Left ventricle myocardium inferior (tissue), 1 donor: ENCODE measurements at regions not wholly inside any gene's neighbourhood (a gene's known extent, or its start where the extent isn't known, plus 50 kb on each side); places are given as distances from the start of the nearest gene placed in this dataset.

Experiments
- DNase-seq: peaks from one replicate; pipeline ENCODE4 v3.0.0-alpha.2; 2020
- H3K27ac ChIP-seq: fragments of 200-600 bp; replicated peaks from 2 replicates; pipeline ENCODE4 v1.8.0; 2021
- H3K27me3 ChIP-seq: fragments of 200-600 bp; 2 replicates; pipeline ENCODE4 v1.8.0; 2021; ENCODE audit warnings: low read depth
- H3K36me3 ChIP-seq: fragments of 200-600 bp; 2 replicates; pipeline ENCODE4 v1.8.0; 2021
- H3K4me1 ChIP-seq: fragments of 200-600 bp; 2 replicates; pipeline ENCODE4 v1.8.0; 2021
- H3K4me3 ChIP-seq: fragments of 200-600 bp; 2 replicates; pipeline ENCODE4 v1.8.0; 2021; ENCODE audit warnings: mild to moderate bottlenecking, moderate library complexity
- H3K9me3 ChIP-seq: fragments of 200-600 bp; replicated peaks from 2 replicates; pipeline ENCODE4 v1.8.0; 2021
- intact Hi-C: fragments of 100-400 bp; cut with micrococcal nuclease; formaldehyde crosslinking; loops from one replicate; pipeline ENCODE4 v1.11.0; 2022
- TF ChIP-seq, protein P1 (sequence below): fragments of 200-600 bp; IDR thresholded peaks from 2 replicates; pipeline ENCODE4 v1.8.0; 2021; ENCODE audit warnings: antibody characterized with exemption, mild to moderate bottlenecking, borderline replicate concordance
- donor health status: DM: no; HTN: yes; CAD: no; lungs with severe emphysema.

DNA sequence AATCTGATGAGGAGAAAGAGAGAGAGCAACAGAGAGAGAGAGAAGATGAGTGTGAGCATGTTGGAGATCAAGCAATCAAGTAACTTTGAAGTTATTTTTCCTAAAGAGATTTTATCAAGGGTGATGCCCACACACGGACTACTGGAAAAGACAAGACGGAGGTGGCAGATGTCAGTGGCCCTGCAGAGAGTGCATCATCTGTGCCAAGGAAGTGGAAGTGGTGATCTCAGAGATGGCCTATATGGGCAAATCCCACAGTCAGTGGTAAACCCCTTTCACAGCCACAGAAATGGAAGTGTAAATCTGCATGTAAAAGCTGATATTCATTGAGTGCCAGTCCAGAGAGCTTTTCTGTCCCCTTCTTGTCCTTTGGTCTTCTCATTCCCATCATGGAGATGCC lies 577.2 kb upstream of the AADAT start:
- Histone ChIP-seq H3K27ac (no peak overlapping the region), H3K27me3 (no peaks in the 10 kb centered on the region), H3K36me3 (no peaks in the 10 kb centered on the region), H3K4me3 (no peak overlapping the region), H3K4me1 (no peaks in the 10 kb centered on the region), H3K9me3 (no peaks in the 10 kb centered on the region)
- intact Hi-C loops: no loop called here
- TF ChIP-seq, protein P1, sequence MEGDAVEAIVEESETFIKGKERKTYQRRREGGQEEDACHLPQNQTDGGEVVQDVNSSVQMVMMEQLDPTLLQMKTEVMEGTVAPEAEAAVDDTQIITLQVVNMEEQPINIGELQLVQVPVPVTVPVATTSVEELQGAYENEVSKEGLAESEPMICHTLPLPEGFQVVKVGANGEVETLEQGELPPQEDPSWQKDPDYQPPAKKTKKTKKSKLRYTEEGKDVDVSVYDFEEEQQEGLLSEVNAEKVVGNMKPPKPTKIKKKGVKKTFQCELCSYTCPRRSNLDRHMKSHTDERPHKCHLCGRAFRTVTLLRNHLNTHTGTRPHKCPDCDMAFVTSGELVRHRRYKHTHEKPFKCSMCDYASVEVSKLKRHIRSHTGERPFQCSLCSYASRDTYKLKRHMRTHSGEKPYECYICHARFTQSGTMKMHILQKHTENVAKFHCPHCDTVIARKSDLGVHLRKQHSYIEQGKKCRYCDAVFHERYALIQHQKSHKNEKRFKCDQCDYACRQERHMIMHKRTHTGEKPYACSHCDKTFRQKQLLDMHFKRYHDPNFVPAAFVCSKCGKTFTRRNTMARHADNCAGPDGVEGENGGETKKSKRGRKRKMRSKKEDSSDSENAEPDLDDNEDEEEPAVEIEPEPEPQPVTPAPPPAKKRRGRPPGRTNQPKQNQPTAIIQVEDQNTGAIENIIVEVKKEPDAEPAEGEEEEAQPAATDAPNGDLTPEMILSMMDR: no peak
- no peak for DNase-seq

DNA sequence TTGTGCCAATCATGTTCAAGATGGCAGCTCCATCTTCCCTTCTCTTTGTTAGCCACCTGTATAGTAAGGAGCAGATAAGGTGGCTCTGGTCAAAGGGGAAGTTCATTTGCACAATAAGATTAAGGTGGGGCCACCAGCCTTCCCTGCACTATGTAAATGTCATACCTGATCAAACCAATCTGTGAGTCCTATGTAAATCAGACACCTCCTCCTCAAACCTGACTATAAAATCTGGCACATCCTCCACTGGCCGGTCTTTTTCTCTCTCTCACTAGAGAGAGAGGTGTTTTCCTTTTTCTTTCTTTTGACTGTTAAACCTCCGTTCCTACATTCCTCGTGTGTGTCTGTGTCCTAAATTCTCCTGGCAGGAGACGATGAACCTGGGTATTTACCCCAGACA lies 572.5 kb upstream of the AADAT start:
- no peak for DNase-seq
- no peak overlapping the region for H3K4me3 ChIP-seq
- TF ChIP-seq, protein P1: no peak
- H3K36me3 ChIP-seq: no peaks in the 10 kb centered on the region
- no peak overlapping the region for H3K27ac ChIP-seq
- no peaks in the 10 kb centered on the region for H3K9me3 ChIP-seq
- no peaks in the 10 kb centered on the region for H3K27me3 ChIP-seq
- intact Hi-C loops: no loop called here
- no peaks in the 10 kb centered on the region for H3K4me1 ChIP-seq

DNA sequence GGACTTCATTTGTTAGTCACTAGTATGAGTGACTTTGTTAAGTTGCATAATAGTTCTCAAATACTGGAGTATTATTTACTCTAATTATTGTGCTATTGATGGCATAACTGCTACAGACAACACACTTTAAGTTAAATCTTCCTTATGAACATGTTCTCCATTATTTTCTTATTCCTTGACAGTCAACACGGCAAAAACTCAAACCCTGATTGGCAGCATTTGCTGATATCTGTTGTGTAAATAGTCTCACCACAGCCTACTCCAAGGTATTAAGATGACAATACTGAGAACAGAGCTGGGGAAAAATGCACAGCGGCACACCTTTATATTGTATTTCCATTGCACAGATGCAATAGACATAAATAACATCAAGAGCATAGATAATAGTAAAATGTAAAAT lies 568.0 kb upstream of the AADAT start:
- TF ChIP-seq, protein P1: no peak
- H3K4me1 ChIP-seq: no peaks in the 10 kb centered on the region
- intact Hi-C loops: no loop called here
- no peaks in the 10 kb centered on the region for H3K36me3 ChIP-seq
- no peaks in the 10 kb centered on the region for H3K9me3 ChIP-seq
- no peaks in the 10 kb centered on the region for H3K27me3 ChIP-seq
- no peak overlapping the region for H3K4me3 ChIP-seq
- H3K27ac ChIP-seq: no peak overlapping the region
- DNase-seq: no peak

DNA sequence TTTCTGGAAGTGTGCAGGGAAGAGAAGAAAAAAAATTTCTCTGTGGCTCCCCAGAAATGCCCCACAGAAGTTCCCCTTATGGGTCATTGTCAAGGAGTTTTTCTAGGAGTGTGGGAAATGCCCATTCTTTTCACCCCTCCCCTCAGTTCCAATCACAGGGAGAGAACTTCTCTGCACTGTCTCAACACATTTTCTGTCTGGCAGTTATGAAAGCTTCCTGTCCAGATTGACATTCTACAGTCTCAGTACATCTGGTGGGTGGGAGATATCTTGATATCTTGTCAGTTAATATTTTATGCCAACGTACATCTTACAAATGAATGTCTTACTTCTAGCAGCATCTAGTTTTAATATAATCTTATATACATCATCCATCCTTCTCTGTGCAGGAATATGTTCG lies 566.8 kb upstream of the AADAT start:
- intact Hi-C loops: no loop called here
- Histone ChIP-seq H3K36me3 (no peaks in the 10 kb centered on the region), H3K27ac (no peak overlapping the region), H3K4me3 (no peak overlapping the region), H3K9me3 (no peaks in the 10 kb centered on the region), H3K4me1 (no peaks in the 10 kb centered on the region), H3K27me3 (no peaks in the 10 kb centered on the region)
- DNase-seq: no peak
- TF ChIP-seq, protein P1: no peak

DNA sequence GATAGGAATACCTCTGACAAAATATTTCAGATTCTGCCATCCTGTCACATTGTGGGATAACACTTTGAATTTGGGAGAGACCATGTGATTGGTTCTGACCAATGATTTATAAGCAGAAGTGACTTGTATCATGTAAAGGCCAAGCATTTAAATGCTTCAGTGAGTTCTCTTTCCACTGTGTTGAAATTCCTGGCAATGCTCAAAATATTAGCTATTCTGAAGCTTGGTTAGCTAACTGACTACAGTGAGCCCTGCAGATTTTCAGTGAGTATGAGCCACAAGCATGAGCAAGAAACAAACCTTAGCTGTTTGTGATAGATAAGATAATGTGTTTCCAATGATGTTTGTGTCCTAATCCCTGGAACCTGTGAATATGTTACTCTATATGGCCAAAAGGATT lies 562.8 kb upstream of the AADAT start:
- intact Hi-C loops: no loop called here
- Histone ChIP-seq H3K27me3 (no peaks in the 10 kb centered on the region), H3K4me3 (no peak overlapping the region), H3K36me3 (no peaks in the 10 kb centered on the region), H3K4me1 (no peaks in the 10 kb centered on the region), H3K27ac (no peak overlapping the region), H3K9me3 (peaks cover 9% of the 10 kb centered on the region)
- DNase-seq: no peak
- TF ChIP-seq, protein P1: no peak

DNA sequence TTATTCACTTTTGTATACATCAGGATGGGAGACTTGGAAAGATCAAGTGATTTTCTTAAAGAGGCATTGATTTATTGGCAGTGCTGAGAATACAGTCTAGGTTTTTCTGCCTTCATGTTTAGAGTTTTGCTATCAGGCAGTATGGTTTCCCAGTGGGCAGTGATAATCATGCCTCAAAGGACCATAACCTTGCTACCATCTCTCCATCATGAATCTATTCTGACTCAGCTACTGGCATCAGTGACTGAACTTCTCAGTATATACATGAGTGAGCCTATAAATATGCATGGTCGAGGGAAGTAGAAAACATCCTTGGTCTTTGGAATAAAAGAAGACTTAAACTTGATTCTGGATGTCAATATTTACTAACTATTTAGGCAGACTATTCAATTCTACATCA lies 562.0 kb upstream of the AADAT start:
- no peaks in the 10 kb centered on the region for H3K27me3 ChIP-seq
- TF ChIP-seq, protein P1: no peak
- intact Hi-C loops: no loop called here
- no peaks in the 10 kb centered on the region for H3K36me3 ChIP-seq
- no peak overlapping the region for H3K27ac ChIP-seq
- DNase-seq: no peak
- H3K4me1 ChIP-seq: no peaks in the 10 kb centered on the region
- H3K4me3 ChIP-seq: no peak overlapping the region
- H3K9me3 ChIP-seq: peaks cover 16% of the 10 kb centered on the region
